ENCODE measurements at regions not wholly inside any gene's neighbourhood (a gene's known extent, or its start where the extent isn't known, plus 50 kb on each side); places are given as distances from the start of the nearest gene placed in this dataset.

- TF ChIP-seq CTCF (IDR thresholded peaks at IDR 0.05) (no peak), POLR2A (IDR thresholded peaks at IDR 0.05) (no peak)
Observed at GRCh38 chr2:118671701-118672454, 175.6 kb downstream of the EN1 start.
